ENCODE measurements at regions not wholly inside any gene's neighbourhood (a gene's known extent, or its start where the extent isn't known, plus 50 kb on each side); places are given as distances from the start of the nearest gene placed in this dataset.

DNA sequence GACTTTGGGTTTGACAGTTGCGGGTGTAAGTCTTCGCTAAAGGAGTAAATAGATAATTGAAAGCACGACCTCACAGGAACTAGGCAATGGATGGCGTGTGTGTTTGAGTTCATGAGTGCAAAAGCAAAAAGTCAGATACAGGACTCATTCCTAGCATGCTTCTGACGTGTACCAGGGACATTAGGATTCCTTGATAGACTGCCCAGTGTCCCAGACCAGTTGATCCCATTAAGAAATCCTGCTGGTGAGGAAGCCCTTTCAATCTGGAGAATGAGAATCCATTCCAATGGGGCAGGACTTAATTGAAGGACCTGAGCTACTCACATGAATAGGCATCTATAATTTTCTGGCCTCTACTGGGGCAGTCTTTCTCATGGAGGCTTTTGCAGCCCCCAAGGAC lies 235.4 kb downstream of the RAD51AP2 start:
- H3K4me3 ChIP-seq (ENCODE audit: low read depth, low read length), result no peak overlapping the region
- TF ChIP-seq POLR2A (IDR thresholded peaks at IDR 0.05; ENCODE audit: extremely low read depth, insufficient read length) (no peak), MYC (IDR thresholded peaks at IDR 0.05; ENCODE audit: low read depth, low read length) (no peak)
- TF ChIP-seq, protein P1, sequence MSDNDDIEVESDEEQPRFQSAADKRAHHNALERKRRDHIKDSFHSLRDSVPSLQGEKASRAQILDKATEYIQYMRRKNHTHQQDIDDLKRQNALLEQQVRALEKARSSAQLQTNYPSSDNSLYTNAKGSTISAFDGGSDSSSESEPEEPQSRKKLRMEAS (IDR thresholded peaks at IDR 0.05; ENCODE audit: low read depth, low read length), result no peak
- TF ChIP-seq, protein P2, sequence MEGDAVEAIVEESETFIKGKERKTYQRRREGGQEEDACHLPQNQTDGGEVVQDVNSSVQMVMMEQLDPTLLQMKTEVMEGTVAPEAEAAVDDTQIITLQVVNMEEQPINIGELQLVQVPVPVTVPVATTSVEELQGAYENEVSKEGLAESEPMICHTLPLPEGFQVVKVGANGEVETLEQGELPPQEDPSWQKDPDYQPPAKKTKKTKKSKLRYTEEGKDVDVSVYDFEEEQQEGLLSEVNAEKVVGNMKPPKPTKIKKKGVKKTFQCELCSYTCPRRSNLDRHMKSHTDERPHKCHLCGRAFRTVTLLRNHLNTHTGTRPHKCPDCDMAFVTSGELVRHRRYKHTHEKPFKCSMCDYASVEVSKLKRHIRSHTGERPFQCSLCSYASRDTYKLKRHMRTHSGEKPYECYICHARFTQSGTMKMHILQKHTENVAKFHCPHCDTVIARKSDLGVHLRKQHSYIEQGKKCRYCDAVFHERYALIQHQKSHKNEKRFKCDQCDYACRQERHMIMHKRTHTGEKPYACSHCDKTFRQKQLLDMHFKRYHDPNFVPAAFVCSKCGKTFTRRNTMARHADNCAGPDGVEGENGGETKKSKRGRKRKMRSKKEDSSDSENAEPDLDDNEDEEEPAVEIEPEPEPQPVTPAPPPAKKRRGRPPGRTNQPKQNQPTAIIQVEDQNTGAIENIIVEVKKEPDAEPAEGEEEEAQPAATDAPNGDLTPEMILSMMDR (IDR thresholded peaks at IDR 0.05; ENCODE audit: low read depth, low read length), result no peak
- no peak for DNase-seq (ENCODE audit: low read depth)

DNA sequence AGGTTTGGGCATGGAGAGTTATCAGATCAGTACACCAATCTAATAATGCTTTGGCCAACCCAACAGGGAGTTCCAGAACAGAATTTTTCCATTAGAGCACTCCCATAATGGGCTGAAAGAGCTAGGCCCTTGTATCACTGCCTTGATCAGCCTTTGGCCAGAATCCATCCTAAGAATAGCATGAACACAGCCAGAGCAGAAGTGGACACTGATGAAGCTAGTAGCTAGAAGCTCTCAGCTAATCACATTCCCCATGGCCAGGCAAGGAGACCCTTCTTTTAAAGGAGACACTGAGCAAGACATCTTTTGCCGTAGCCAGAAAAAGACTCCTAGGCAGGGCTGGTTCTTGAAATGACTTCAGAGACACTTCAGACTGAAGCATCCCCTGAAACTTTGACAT lies 236.0 kb downstream of the RAD51AP2 start:
- no peak for DNase-seq (ENCODE audit: low read depth)
- TF ChIP-seq, protein P1 (IDR thresholded peaks at IDR 0.05; ENCODE audit: low read depth, low read length), result no peak
- TF ChIP-seq, protein P2 (IDR thresholded peaks at IDR 0.05; ENCODE audit: low read depth, low read length), result no peak
- H3K4me3 ChIP-seq (ENCODE audit: low read depth, low read length), result no peak overlapping the region

DNA sequence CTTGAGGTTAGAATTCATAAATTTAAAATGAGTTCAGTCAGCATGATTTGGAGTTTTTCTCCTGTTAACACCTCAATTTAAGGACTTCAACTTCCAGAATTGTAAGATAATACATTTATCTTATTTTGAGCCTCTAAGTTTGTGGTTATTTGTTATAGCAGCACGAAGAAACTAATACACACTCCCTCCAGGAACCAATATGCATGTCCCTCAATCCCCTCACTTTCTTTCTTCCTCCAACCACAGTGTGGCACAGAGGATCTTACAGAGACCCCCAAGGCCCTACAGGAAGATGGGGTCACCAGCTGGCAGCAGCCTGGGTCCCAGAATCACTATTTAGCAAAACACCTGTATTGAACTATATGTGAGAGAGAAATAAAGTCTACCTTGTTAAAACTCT lies 242.0 kb downstream of the RAD51AP2 start:
- DNase-seq (ENCODE audit: low read depth), result no peak
- TF ChIP-seq, protein P1 (IDR thresholded peaks at IDR 0.05; ENCODE audit: low read depth, low read length), result no peak
- TF ChIP-seq MYC (IDR thresholded peaks at IDR 0.05; ENCODE audit: low read depth, low read length) (no peak), POLR2A (IDR thresholded peaks at IDR 0.05; ENCODE audit: extremely low read depth, insufficient read length) (no peak)
- TF ChIP-seq, protein P2 (IDR thresholded peaks at IDR 0.05; ENCODE audit: low read depth, low read length), result no peak
- H3K4me3 ChIP-seq (ENCODE audit: low read depth, low read length), result no peak overlapping the region

DNA sequence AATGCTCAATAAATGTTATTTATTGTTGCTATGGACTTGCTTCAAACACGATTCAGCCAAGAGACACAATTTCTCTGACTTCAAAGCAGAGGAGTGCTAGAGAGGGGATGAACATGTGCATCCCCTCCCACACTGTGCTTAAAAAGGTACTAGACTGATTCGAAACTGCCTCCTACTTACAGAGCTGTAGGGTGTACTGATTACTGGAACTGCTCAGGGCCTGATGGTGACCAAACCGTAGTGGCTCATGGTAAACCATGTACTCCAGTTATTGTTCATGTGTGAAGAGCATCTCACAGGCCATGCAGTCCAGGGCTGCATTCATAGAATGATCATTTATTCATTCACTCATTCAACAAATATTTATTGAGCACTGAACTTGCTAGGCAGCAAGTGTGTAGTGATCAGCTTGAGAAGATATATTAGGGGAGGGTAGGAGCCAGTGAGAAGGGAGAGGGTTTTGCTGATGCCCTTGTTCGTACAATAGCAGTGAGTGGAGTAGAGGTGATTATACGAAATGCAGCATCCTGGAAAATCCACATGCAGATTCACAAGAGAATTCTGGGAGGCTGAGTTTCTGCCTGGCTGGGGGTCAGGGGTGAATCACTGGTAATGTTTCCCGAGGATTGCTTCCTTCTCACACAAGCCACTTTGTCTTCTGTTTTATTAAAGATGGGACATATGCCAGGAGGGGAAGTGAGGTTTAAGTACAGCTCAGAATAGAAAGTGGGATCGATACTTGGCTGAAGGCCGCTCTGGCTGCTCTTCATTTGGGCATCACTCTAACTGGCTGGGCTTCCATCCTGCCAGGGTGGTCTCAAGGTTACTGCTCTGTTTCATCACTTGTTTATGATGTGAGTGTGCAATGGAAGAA lies 245.4 kb downstream of the RAD51AP2 start:
- no peak for DNase-seq (ENCODE audit: low read depth)
- H3K4me3 ChIP-seq (ENCODE audit: low read depth, low read length), result no peak overlapping the region
- TF ChIP-seq, protein P2 (IDR thresholded peaks at IDR 0.05; ENCODE audit: low read depth, low read length), result no peak
- TF ChIP-seq POLR2A (IDR thresholded peaks at IDR 0.05; ENCODE audit: extremely low read depth, insufficient read length) (no peak), MYC (IDR thresholded peaks at IDR 0.05; ENCODE audit: low read depth, low read length) (no peak)
- TF ChIP-seq, protein P1 (IDR thresholded peaks at IDR 0.05; ENCODE audit: low read depth, low read length), result no peak

DNA sequence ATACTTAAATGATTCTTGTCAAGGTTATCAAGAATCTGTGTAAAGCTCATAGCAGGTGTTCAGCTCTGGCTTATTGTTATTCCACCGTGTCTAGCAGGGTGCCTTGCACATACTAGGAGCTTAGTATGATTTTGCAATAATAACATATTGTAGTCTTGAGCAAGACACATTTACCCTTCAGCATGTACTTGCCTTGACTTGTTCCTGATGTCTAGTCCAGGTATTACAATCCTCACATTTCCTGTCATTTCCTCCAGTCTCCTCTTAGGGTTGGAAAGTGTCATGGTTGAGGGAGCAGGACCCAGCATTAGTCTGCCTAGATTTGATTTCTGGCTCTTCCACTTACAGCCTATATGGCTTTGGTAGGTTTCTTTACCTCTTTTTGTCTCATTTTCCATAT lies 246.1 kb downstream of the RAD51AP2 start:
- no peak overlapping the region for H3K4me3 ChIP-seq (ENCODE audit: low read depth, low read length)
- TF ChIP-seq POLR2A (IDR thresholded peaks at IDR 0.05; ENCODE audit: extremely low read depth, insufficient read length) (no peak), MYC (IDR thresholded peaks at IDR 0.05; ENCODE audit: low read depth, low read length) (no peak)
- TF ChIP-seq, protein P1 (IDR thresholded peaks at IDR 0.05; ENCODE audit: low read depth, low read length), result no peak
- DNase-seq (ENCODE audit: low read depth), result no peak

DNA sequence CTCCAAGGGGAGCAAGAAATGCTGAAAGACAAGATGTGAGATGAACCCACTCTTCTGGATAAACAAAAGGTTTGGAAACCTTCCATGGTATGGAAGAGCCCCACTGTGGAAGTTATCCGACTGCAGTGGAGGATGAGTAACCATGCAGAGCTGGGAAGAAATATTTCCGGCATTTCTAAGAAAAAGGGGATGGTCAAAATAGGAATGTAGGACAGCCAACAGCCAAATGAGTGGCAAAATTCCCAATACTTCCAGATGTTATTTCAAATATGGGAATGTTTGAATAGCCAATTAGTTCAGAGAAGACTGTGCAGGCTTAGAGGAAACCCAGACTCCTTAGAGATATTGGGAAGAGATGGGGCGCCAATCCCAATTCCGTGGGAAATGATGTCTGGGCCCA lies 246.8 kb downstream of the RAD51AP2 start:
- H3K4me3 ChIP-seq (ENCODE audit: low read depth, low read length), result no peak overlapping the region
- DNase-seq (ENCODE audit: low read depth), result no peak
- TF ChIP-seq POLR2A (IDR thresholded peaks at IDR 0.05; ENCODE audit: extremely low read depth, insufficient read length), result no peak
- no peak for TF ChIP-seq MYC (IDR thresholded peaks at IDR 0.05; ENCODE audit: low read depth, low read length)
- TF ChIP-seq, protein P2 (IDR thresholded peaks at IDR 0.05; ENCODE audit: low read depth, low read length), result no peak
- TF ChIP-seq, protein P1 (IDR thresholded peaks at IDR 0.05; ENCODE audit: low read depth, low read length), result no peak
